ENCODE measurements at regions not wholly inside any gene's neighbourhood (a gene's known extent, or its start where the extent isn't known, plus 50 kb on each side); places are given as distances from the start of the nearest gene placed in this dataset.

GRCh38 chr12:93195511-93195910 lies 182.2 kb upstream of the NUDT4 start:
- no peak overlapping the region for H3K4me3 ChIP-seq
- H3K27ac ChIP-seq, result no peak overlapping the region
- H3K27me3 ChIP-seq (replicated peaks; ENCODE audit: insufficient read depth), result no peaks in the 10 kb centered on the region
- no peak for TF ChIP-seq CTCF (IDR thresholded peaks at IDR 0.05)
- TF ChIP-seq POLR2A (IDR thresholded peaks at IDR 0.05), result no peak
- TF ChIP-seq POLR2AphosphoS5 (IDR thresholded peaks at IDR 0.05), result no peak
- WGBS, result 84% methylated on average over 4 of the region's 4 CpGs
- no peak for DNase-seq (ENCODE audit: low spot score)
- H3K36me3 ChIP-seq, result no peaks in the 10 kb centered on the region
- no peaks in the 10 kb centered on the region for H3K9me3 ChIP-seq
- intact Hi-C loops (cut with DNase I), result no loop called here
- peaks cover 8% of the 10 kb centered on the region for H3K4me1 ChIP-seq (replicated peaks)

- Histone ChIP-seq H3K27me3 (replicated peaks; ENCODE audit: insufficient read depth) (no peaks in the 10 kb centered on the region), H3K4me3 (no peak overlapping the region), H3K4me1 (replicated peaks) (peaks cover 8% of the 10 kb centered on the region), H3K36me3 (no peaks in the 10 kb centered on the region), H3K9me3 (no peaks in the 10 kb centered on the region), H3K27ac (no peak overlapping the region)
- DNase-seq (ENCODE audit: low spot score), result no peak
- intact Hi-C loops (cut with DNase I), result no loop called here
- WGBS, result 93% methylated on average over 1 of the region's 1 CpG
- TF ChIP-seq POLR2A (IDR thresholded peaks at IDR 0.05) (no peak), CTCF (IDR thresholded peaks at IDR 0.05) (no peak), POLR2AphosphoS5 (IDR thresholded peaks at IDR 0.05) (no peak)
Measured at GRCh38 chr12:93197067-93197593, 180.6 kb upstream of the NUDT4 start.

DNA sequence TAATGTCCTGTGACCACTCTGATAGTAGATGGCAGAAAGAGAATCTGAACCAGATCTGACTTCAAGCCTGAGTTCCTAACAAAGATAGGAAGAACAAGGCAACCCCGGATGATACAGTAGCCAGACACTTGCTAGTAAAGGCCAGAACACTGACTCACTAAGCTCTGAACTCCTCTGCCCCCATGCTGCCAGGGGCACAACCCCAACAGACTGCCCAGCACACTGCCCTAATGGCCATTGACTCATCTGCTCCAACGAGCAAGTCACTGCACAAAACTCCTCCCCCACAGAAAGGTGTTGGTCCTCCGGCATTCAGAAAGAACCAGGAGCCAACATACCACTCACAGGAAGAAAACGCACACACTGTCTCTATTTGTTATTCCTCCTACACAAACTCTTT lies 179.6 kb upstream of the NUDT4 start:
- no peak for TF ChIP-seq POLR2A (IDR thresholded peaks at IDR 0.05)
- TF ChIP-seq CTCF (IDR thresholded peaks at IDR 0.05), result no peak
- TF ChIP-seq POLR2AphosphoS5 (IDR thresholded peaks at IDR 0.05), result peak; percentile 12
- 25% methylated on average over 4 of the region's 4 CpGs for WGBS
- DNase-seq (ENCODE audit: low spot score), result no peak
- H3K4me3 ChIP-seq, result no peak overlapping the region
- H3K4me1 ChIP-seq (replicated peaks), result peaks cover 8% of the 10 kb centered on the region
- no peaks in the 10 kb centered on the region for H3K27me3 ChIP-seq (replicated peaks; ENCODE audit: insufficient read depth)
- intact Hi-C loops (cut with DNase I), result no loop called here
- H3K36me3 ChIP-seq, result no peaks in the 10 kb centered on the region
- H3K27ac ChIP-seq, result no peak overlapping the region
- H3K9me3 ChIP-seq, result no peaks in the 10 kb centered on the region

- WGBS, result 27% methylated on average over 2 of the region's 2 CpGs
- H3K27ac ChIP-seq, result no peak overlapping the region
Measured at GRCh38 chr12:93199831-93200236, 177.9 kb upstream of the NUDT4 start.

More at GRCh38 chr12:93199831-93200236, 177.9 kb upstream of the NUDT4 start:
- Histone ChIP-seq H3K9me3 (no peaks in the 10 kb centered on the region), H3K4me3 (no peak overlapping the region), H3K36me3 (no peaks in the 10 kb centered on the region), H3K27me3 (replicated peaks; ENCODE audit: insufficient read depth) (no peaks in the 10 kb centered on the region), H3K4me1 (replicated peaks) (peaks cover 8% of the 10 kb centered on the region)
- DNase-seq (ENCODE audit: low spot score), result no peak
- TF ChIP-seq CTCF (IDR thresholded peaks at IDR 0.05) (no peak), POLR2AphosphoS5 (IDR thresholded peaks at IDR 0.05) (no peak), POLR2A (IDR thresholded peaks at IDR 0.05) (no peak)
- intact Hi-C loops (cut with DNase I), result no loop called here
